GM21717 (cell line): ENCODE measurements at regions not wholly inside any gene's neighbourhood (a gene's known extent, or its start where the extent isn't known, plus 50 kb on each side); places are given as distances from the start of the nearest gene placed in this dataset.
"Not testable (repeated sequence)": the region's sequence is repeated elsewhere in the genome, so short reads cannot be mapped to it uniquely, and the experiment has no call there.

Experiments
- ATAC-seq: cut with Tn5 transposase; IDR thresholded peaks from one replicate; pipeline ENCODE4 v1.9.1; 2021; ENCODE audit warnings: mild to moderate bottlenecking, moderate library complexity; ENCODE audit not compliant: unreplicated experiment

DNA sequence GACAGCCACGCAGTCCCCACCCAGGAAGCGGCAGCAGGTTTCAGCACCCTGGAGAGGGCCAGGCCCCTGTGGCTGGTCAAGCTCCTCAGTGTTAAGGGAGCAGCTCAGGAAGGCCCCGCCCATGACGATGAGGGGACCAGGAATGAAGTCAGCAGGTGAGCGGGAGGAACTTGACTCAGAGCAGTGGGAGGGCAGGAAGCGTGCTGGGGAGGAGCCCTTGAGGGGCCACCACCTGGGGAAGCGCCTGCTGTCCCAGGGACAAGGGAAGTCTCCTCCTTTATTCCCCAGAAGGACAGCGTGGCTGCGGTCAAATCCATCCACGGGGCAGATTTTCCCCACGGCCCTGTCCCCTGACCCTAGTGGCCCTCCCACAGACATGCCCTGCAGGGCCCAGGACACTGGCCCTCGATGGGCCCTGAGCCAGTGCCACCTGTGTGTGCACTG lies 357.6 kb downstream of the ADGRD1 start:
- not testable (repeated sequence) for ATAC-seq

GRCh38 chr12:131311764-131312163 lies 358.1 kb downstream of the ADGRD1 start:
- ATAC-seq: no peak

- ATAC-seq: not testable (repeated sequence)
Measured at GRCh38 chr12:131312382-131312781, 358.7 kb downstream of the ADGRD1 start.

GRCh38 chr12:131312793-131313545 lies 359.3 kb downstream of the ADGRD1 start:
- ATAC-seq: no peak

GRCh38 chr12:131313635-131314034 lies 359.9 kb downstream of the ADGRD1 start:
- ATAC-seq: no peak

DNA sequence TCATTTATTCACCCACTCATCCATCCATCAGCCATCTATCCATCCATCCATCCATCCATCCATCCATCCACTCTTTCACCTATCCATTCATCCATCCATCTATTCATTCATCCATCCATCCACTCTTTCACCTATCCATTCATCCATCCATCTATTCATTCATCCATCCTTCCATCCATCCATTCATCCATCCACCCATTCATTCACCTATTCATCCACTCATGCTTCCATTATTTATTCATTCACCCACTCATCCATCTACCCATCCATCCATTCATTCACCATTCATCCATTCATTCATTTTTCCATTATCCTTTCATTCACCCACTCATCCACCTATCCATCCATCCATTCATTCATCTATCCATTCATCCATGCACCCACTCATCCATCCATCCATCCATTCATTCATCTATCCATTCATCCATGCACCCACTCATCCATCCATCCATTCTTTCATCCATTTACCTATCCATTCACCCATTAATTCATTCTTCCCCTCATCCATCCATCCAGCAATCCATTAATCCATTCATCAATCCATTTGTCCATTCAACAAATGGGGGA lies 360.9 kb downstream of the ADGRD1 start:
- ATAC-seq: no peak

GRCh38 chr12:131315601-131316000 lies 361.9 kb downstream of the ADGRD1 start:
- ATAC-seq: no peak

DNA sequence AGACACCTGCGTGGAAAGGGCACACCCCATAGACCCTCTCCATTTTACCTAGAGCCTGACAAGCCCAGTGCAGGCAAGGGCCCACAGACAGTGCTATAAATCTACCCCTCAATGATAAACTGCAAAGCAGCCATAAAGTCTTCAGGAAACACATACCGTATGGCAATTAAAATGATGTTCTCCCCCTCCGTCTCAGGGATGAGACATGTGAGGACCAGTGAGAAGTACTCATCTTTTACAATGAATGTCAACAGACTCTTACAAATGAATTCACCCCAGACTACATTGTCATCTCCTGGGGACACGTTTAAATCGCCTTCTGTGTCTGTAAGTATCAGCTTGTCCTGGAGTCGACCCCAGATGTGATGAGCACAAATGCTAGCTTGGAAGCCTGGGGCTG lies 362.7 kb downstream of the ADGRD1 start:
- no peak for ATAC-seq

- no peak for ATAC-seq
Measured at GRCh38 chr12:131318045-131318685, 364.5 kb downstream of the ADGRD1 start.

DNA sequence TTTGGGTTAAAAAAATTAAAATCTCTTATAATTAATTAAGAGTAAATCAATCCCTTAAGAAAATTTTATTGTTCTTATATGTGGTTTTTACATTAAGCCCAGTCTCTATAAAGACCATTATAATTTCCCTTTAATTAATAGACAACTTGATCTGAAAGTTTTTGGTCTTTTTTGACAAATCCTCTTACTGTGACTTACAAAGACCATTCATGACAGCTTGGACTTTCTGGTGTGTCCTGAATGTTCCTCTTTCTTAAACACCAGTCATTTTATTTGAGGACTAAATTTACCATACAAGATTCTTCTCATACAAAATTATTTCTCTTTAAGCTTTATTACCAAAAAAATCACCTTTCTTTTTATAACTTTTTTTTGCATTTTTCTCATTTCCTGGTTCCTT lies 368.3 kb downstream of the ADGRD1 start:
- ATAC-seq: no peak

GRCh38 chr12:131322460-131322859 lies 368.8 kb downstream of the ADGRD1 start:
- not testable (repeated sequence) for ATAC-seq

DNA sequence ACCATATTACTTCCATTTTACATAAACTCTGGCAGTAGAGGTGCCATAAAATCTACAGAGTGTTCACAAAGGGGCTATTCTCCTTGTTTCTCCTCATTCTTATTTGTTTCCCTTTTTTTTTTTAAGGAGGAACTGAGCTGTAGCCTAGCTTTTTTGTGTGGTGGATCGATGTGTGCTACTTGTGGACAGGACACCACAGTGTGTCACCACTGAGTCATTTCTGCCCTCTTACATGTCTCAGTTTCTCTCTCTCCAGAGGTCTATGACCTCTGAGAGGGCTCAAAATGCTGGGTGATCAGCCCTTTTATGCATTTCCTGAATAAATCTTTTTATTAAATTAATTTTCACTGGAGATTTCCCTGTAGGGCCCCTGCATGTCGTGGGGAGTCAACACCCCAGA lies 370.2 kb downstream of the ADGRD1 start:
- no peak for ATAC-seq

GRCh38 chr12:131327521-131328488 lies 374.1 kb downstream of the ADGRD1 start:
- no peak for ATAC-seq

GRCh38 chr12:131328861-131329845 lies 375.4 kb downstream of the ADGRD1 start:
- not testable (repeated sequence) for ATAC-seq

GRCh38 chr12:131330106-131330815 lies 376.6 kb downstream of the ADGRD1 start:
- ATAC-seq: no peak

DNA sequence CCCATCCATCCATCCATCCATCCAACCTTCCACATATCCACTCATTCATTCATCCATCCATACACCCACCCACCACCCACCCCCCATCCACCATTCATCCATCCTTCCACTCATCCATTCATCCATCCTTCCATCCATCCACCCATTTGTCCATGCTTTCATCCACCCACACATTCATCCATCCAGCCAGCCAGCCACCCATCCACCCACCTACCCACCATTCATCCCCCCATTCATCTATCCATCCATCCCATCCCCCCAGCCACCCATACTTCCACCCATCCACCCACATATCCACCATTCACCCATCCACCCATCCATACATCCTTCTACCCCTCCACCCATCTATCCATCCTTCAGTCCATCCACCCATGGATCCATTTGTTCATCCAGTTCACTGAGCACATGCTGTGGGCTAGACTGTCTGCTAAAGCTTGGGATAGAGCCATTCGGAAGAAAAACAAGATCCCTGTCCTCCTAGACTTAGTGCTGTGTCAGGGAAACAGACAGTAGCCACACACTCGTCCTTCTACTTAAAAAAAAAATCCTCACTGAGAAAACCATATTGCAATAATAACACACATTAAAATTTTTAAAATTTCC lies 377.5 kb downstream of the ADGRD1 start:
- ATAC-seq: no peak

DNA sequence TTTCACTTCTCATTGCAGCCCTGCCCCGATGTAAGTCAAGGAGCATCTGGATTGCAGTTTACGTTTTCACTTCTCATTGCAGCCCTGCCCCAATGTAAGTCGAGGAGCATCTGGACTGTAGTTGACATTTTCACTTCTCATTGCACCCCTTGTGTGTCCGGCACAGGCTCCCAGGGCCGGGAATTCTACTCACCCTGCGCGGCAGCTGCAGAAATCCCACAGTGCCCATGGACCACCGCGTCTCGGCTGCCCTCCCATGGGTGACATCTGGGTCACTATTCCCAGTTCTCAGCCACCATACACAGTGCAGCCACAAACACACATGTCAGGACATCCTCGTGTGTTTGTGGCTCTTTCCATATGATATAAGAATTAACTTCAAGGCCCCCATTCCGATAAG lies 378.5 kb downstream of the ADGRD1 start:
- no peak for ATAC-seq

DNA sequence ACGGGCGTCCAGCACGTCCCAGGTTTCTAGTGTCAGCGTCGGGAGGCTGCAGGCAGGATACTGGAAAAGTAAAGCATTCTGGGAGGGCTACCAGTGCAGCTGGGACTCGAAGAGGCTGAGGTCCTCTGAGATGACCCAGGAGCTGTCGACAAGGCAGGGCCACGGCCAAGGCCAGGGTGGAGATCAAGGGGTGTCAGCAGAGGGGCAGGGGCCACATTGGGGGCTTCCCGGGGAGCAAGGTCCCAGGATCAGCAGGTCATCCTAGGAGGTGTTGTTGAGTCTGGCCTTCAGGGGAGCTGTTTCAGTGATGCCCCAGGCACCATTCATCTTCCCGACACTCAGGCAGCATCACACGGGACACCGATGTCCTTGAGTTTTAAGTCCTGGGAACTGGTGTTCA lies 377.8 kb upstream of the SFSWAP start:
- ATAC-seq: no peak
